ENCODE measurements at regions not wholly inside any gene's neighbourhood (a gene's known extent, or its start where the extent isn't known, plus 50 kb on each side); places are given as distances from the start of the nearest gene placed in this dataset.

GRCh38 chr3:18919158-18919557, 229.2 kb upstream of the KCNH8 start:
- intact Hi-C loops (cut with DNase I; ENCODE audit: low total_unique reads): no loop called here
- 85 to 92% methylated on average over 1 of the region's 1 CpG for WGBS, 2 donors
- Histone ChIP-seq H3K4me3 (no peak overlapping the region), H3K36me3 (ENCODE audit: low read depth, missing control alignments) (no peaks in the 10 kb centered on the region), H3K4me1 (no peaks in the 10 kb centered on the region), H3K27ac (no peak overlapping the region), H3K9me3 (no peaks in the 10 kb centered on the region), H3K27me3 (no peaks in the 10 kb centered on the region)
- TF ChIP-seq POLR2A (IDR thresholded peaks at IDR 0.05) (no peak), CTCF (IDR thresholded peaks at IDR 0.05) (no peak)
- no peak for DNase-seq

DNA sequence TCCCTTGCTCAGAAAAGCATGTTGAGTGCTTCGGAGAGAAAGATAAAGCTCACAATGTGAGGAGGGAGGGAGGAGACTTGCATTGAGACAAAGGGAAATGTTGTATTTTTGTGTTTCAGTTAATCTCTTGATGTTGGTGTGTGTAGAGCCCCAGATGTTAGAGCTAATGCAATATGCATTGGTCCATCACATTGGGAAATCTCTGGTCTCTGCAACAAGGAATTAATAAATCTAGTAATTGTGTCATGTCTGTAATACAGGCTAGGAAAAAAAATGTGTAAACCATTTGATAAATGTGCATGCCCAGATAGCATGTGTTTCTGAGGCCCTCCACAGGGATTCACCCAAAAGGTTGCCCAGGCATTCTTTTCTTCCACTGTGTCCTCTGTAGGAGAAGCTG, 230.4 kb upstream of the KCNH8 start:
- intact Hi-C loops (cut with DNase I; ENCODE audit: low total_unique reads): no loop called here
- no peak for DNase-seq
- no peak overlapping the region for H3K27ac ChIP-seq
- no peaks in the 10 kb centered on the region for H3K27me3 ChIP-seq
- H3K4me3 ChIP-seq: no peak overlapping the region
- no peaks in the 10 kb centered on the region for H3K36me3 ChIP-seq (ENCODE audit: low read depth, missing control alignments)
- no peaks in the 10 kb centered on the region for H3K4me1 ChIP-seq
- no peaks in the 10 kb centered on the region for H3K9me3 ChIP-seq
- 33% methylated on average over 1 of the region's 1 CpG for WGBS, 2 donors
- TF ChIP-seq POLR2A (IDR thresholded peaks at IDR 0.05): no peak

- no peak overlapping the region for H3K27ac ChIP-seq
- WGBS, 2 donors: 86 to 91% methylated on average over 2 of the region's 2 CpGs
- no peak overlapping the region for H3K4me3 ChIP-seq
- DNase-seq: no peak
- no peaks in the 10 kb centered on the region for H3K27me3 ChIP-seq
- no peak for TF ChIP-seq POLR2A (IDR thresholded peaks at IDR 0.05)
- no peak for TF ChIP-seq CTCF (IDR thresholded peaks at IDR 0.05)
- no peaks in the 10 kb centered on the region for H3K9me3 ChIP-seq
- no peaks in the 10 kb centered on the region for H3K36me3 ChIP-seq (ENCODE audit: low read depth, missing control alignments)
- intact Hi-C loops (cut with DNase I; ENCODE audit: low total_unique reads): no loop called here
- H3K4me1 ChIP-seq: no peaks in the 10 kb centered on the region
Measured at GRCh38 chr3:18902081-18902793, 246.1 kb upstream of the KCNH8 start.

DNA sequence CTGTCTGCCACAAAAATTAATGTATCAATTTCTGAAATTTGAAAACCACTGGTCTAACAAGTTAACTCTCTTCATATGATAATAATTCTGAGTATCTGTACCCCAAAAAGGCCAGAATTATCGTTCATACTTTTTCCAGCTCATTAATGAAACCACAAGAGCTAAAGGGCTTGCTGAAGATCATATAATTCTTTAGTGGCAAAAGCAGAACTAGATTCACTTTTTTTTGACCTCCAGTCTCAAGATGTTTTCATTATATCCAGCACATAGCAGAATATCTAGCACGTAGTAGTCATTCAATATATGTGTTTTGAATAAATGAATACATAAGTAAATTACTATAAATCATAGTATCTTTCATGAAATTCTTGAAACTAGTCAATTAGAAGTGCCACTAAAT, 246.7 kb upstream of the KCNH8 start:
- Histone ChIP-seq H3K27me3 (no peaks in the 10 kb centered on the region), H3K4me3 (no peak overlapping the region), H3K36me3 (ENCODE audit: low read depth, missing control alignments) (no peaks in the 10 kb centered on the region), H3K27ac (no peak overlapping the region), H3K4me1 (no peaks in the 10 kb centered on the region), H3K9me3 (no peaks in the 10 kb centered on the region)
- 71 to 76% methylated on average over 2 of the region's 2 CpGs for WGBS, 2 donors
- intact Hi-C loops (cut with DNase I; ENCODE audit: low total_unique reads): no loop called here
- no peak for DNase-seq
- no peak for TF ChIP-seq CTCF (IDR thresholded peaks at IDR 0.05)

GRCh38 chr3:18900994-18901393, 247.3 kb upstream of the KCNH8 start:
- intact Hi-C loops (cut with DNase I; ENCODE audit: low total_unique reads): no loop called here
- WGBS, 2 donors: 33 to 39% methylated on average over 3 of the region's 3 CpGs

More at GRCh38 chr3:18900994-18901393, 247.3 kb upstream of the KCNH8 start:
- Histone ChIP-seq H3K27me3 (no peaks in the 10 kb centered on the region), H3K27ac (no peak overlapping the region), H3K9me3 (no peaks in the 10 kb centered on the region), H3K36me3 (ENCODE audit: low read depth, missing control alignments) (no peaks in the 10 kb centered on the region), H3K4me3 (no peak overlapping the region), H3K4me1 (no peaks in the 10 kb centered on the region)
- no peak for DNase-seq
- TF ChIP-seq POLR2A (IDR thresholded peaks at IDR 0.05): no peak
- TF ChIP-seq CTCF (IDR thresholded peaks at IDR 0.05): no peak
